ENCODE measurements at regions not wholly inside any gene's neighbourhood (a gene's known extent, or its start where the extent isn't known, plus 50 kb on each side); places are given as distances from the start of the nearest gene placed in this dataset.
"Not testable (repeated sequence)": the region's sequence is repeated elsewhere in the genome, so short reads cannot be mapped to it uniquely, and the experiment has no call there.

- ATAC-seq (ENCODE audit: low FRiP score in 2 of 2) (no peak), DNase-seq (no peak)
- WGBS, 2 donors, result 82 to 100% methylated on average over 2 to 5 of the region's 5 CpGs
- H3K27me3 ChIP-seq, result no peaks in the 10 kb centered on the region
- TF ChIP-seq POLR2AphosphoS5 (IDR thresholded peaks at IDR 0.05) (no peak), EP300 (IDR thresholded peaks at IDR 0.05) (no peak), POLR2A (IDR thresholded peaks at IDR 0.05) (no peak)
- TF ChIP-seq, protein P1, sequence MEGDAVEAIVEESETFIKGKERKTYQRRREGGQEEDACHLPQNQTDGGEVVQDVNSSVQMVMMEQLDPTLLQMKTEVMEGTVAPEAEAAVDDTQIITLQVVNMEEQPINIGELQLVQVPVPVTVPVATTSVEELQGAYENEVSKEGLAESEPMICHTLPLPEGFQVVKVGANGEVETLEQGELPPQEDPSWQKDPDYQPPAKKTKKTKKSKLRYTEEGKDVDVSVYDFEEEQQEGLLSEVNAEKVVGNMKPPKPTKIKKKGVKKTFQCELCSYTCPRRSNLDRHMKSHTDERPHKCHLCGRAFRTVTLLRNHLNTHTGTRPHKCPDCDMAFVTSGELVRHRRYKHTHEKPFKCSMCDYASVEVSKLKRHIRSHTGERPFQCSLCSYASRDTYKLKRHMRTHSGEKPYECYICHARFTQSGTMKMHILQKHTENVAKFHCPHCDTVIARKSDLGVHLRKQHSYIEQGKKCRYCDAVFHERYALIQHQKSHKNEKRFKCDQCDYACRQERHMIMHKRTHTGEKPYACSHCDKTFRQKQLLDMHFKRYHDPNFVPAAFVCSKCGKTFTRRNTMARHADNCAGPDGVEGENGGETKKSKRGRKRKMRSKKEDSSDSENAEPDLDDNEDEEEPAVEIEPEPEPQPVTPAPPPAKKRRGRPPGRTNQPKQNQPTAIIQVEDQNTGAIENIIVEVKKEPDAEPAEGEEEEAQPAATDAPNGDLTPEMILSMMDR (IDR thresholded peaks at IDR 0.05), result no peak
- no peak overlapping the region for H3K27ac ChIP-seq
- peaks cover 0 to 12% (median 4%) of the 10 kb centered on the region in 4 donors for H3K4me1 ChIP-seq
- H3K9me3 ChIP-seq, result no peaks in the 10 kb centered on the region
- no peak overlapping the region for H3K4me3 ChIP-seq
- no peaks in the 10 kb centered on the region for H3K36me3 ChIP-seq
Observed at GRCh38 chr12:46516238-46516932, 143.8 kb upstream of the SLC38A2 start.

DNA sequence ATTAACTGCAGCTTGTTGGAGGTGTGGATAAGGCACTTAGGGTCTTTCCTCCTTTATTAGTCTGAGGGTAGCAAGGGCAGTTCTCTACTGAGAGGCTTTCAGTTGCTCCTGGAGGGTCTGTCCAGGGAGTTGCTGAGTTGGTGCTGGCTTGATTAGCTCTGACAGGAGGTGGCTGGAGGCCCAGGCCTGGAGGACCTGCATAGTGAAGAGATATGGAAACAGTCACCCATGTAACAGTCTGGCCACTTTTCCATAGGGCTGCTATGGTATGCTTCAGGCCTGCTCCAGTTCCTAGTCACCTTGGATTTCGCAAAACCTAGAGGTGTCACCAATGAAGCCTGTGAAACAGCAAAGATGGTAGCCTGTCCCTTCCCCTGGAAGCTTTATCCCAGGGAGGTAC lies 143.3 kb upstream of the SLC38A2 start:
- Histone ChIP-seq H3K27ac (no peak overlapping the region), H3K9me3 (no peaks in the 10 kb centered on the region), H3K36me3 (no peaks in the 10 kb centered on the region), H3K27me3 (no peaks in the 10 kb centered on the region), H3K4me1 (peaks cover 0 to 12% (median 4%) of the 10 kb centered on the region in 4 donors), H3K4me3 (no peak overlapping the region)
- no peak for DNase-seq
- TF ChIP-seq POLR2AphosphoS5 (IDR thresholded peaks at IDR 0.05) (no peak), POLR2A (IDR thresholded peaks at IDR 0.05) (no peak), EP300 (IDR thresholded peaks at IDR 0.05) (no peak)
- TF ChIP-seq, protein P1 (IDR thresholded peaks at IDR 0.05), result no peak
- ATAC-seq (ENCODE audit: low FRiP score in 2 of 2), result no peak
- WGBS, 2 donors, result 100% methylated on average over 1 of the region's 1 CpG

- WGBS, 2 donors, result 95% methylated on average over 2 of the region's 2 CpGs
- ATAC-seq (ENCODE audit: low FRiP score in 2 of 2), result no peak
- Histone ChIP-seq H3K4me3 (no peak overlapping the region), H3K27ac (no peak overlapping the region), H3K9me3 (peaks cover 0 to 3% (median 0%) of the 10 kb centered on the region in 4 donors), H3K36me3 (no peaks in the 10 kb centered on the region), H3K4me1 (peaks cover 0 to 10% (median 4%) of the 10 kb centered on the region in 4 donors), H3K27me3 (no peaks in the 10 kb centered on the region)
- no peak for DNase-seq
- TF ChIP-seq, protein P1 (IDR thresholded peaks at IDR 0.05), result no peak
- TF ChIP-seq POLR2AphosphoS5 (IDR thresholded peaks at IDR 0.05) (no peak), POLR2A (IDR thresholded peaks at IDR 0.05) (no peak), EP300 (IDR thresholded peaks at IDR 0.05) (no peak)
Observed at GRCh38 chr12:46514886-46515285, 142.3 kb upstream of the SLC38A2 start.

- not testable (repeated sequence) for DNase-seq; H3K27me3 ChIP-seq; H3K36me3 ChIP-seq; H3K4me1 ChIP-seq; H3K27ac ChIP-seq; H3K4me3 ChIP-seq; ATAC-seq (ENCODE audit: low FRiP score in 2 of 2)
- H3K9me3 ChIP-seq, result peaks cover 0 to 15% (median 7%) of the 10 kb centered on the region in 4 donors
Observed at GRCh38 chr12:46510257-46510656, 137.7 kb upstream of the SLC38A2 start.

- Histone ChIP-seq H3K4me3 (no peak overlapping the region), H3K4me1 (no peaks in the 10 kb centered on the region), H3K9me3 (peaks cover 0 to 15% (median 7%) of the 10 kb centered on the region in 4 donors), H3K36me3 (no peaks in the 10 kb centered on the region), H3K27ac (no peak overlapping the region), H3K27me3 (no peaks in the 10 kb centered on the region)
- DNase-seq, result no peak
- TF ChIP-seq, protein P1 (IDR thresholded peaks at IDR 0.05), result no peak
- no peak for TF ChIP-seq POLR2A (IDR thresholded peaks at IDR 0.05)
- TF ChIP-seq POLR2AphosphoS5 (IDR thresholded peaks at IDR 0.05), result no peak
- no peak for TF ChIP-seq EP300 (IDR thresholded peaks at IDR 0.05)
- 42 to 47% methylated on average over 1 of the region's 1 CpG for WGBS, 2 donors
- ATAC-seq (ENCODE audit: low FRiP score in 2 of 2), result no peak
Observed at GRCh38 chr12:46509135-46509534, 136.6 kb upstream of the SLC38A2 start.

Data from upper lobe of left lung (tissue), 6 donors.